ENCODE measurements at regions not wholly inside any gene's neighbourhood (a gene's known extent, or its start where the extent isn't known, plus 50 kb on each side); places are given as distances from the start of the nearest gene placed in this dataset.

DNA sequence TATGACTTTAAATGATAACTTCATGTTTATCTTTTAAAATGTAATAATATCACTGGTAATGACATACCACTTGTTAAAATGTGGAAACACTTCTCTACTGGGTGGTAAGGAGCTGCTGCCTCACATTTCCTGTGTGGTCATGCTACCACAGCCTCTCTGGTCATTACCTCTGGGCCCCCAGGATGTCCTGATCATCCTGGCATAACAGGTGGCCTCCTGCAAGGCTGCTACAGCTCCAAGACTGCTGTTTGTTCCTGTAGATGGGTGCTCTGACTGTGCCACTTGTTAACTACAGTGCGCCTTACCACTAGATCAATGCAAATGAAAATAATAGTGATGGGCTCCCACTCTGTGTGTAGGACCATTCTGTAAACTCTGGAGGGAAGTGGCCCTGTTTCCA, 500.2 kb upstream of the SPRED2 start:
- TF ChIP-seq TBP (IDR thresholded peaks at IDR 0.05; ENCODE audit: low read depth, low read length) (no peak), USF2 (IDR thresholded peaks at IDR 0.05; ENCODE audit: low read length) (no peak)
